ENCODE measurements at regions not wholly inside any gene's neighbourhood (a gene's known extent, or its start where the extent isn't known, plus 50 kb on each side); places are given as distances from the start of the nearest gene placed in this dataset.

- Histone ChIP-seq H3K4me1 (no peaks in the 10 kb centered on the region), H3K4me3 (no peak overlapping the region), H3K9me3 (no peaks in the 10 kb centered on the region), H3K36me3 (no peaks in the 10 kb centered on the region), H3K27ac (no peak overlapping the region), H3K27me3 (no peaks in the 10 kb centered on the region)
- TF ChIP-seq CTCF (IDR thresholded peaks at IDR 0.05) (no peak), POLR2A (IDR thresholded peaks at IDR 0.05) (no peak)
- no peak for DNase-seq
These were observed 660.5 kb upstream of the HS6ST1 start for GRCh38 chr2:128979182-128979581.

- no peak for TF ChIP-seq POLR2A (IDR thresholded peaks at IDR 0.05)
- no peak for TF ChIP-seq CTCF (IDR thresholded peaks at IDR 0.05)
- no peak for DNase-seq
These were observed 661.8 kb upstream of the HS6ST1 start for GRCh38 chr2:128980475-128980874.

GRCh38 chr2:128981353-128981752 is 662.7 kb upstream of the HS6ST1 start:
- Histone ChIP-seq H3K27me3 (no peaks in the 10 kb centered on the region), H3K36me3 (no peaks in the 10 kb centered on the region), H3K27ac (no peak overlapping the region), H3K9me3 (no peaks in the 10 kb centered on the region), H3K4me1 (no peaks in the 10 kb centered on the region), H3K4me3 (no peak overlapping the region)
- TF ChIP-seq CTCF (IDR thresholded peaks at IDR 0.05) (no peak), POLR2A (IDR thresholded peaks at IDR 0.05) (no peak)
- no peak for DNase-seq

More at GRCh38 chr2:128980475-128980874, 661.8 kb upstream of the HS6ST1 start:
- no peaks in the 10 kb centered on the region for H3K4me1 ChIP-seq
- H3K9me3 ChIP-seq = no peaks in the 10 kb centered on the region
- no peaks in the 10 kb centered on the region for H3K36me3 ChIP-seq
- no peaks in the 10 kb centered on the region for H3K27me3 ChIP-seq
- no peak overlapping the region for H3K4me3 ChIP-seq
- no peak overlapping the region for H3K27ac ChIP-seq

GRCh38 chr2:128982001-128982400 is 663.3 kb upstream of the HS6ST1 start:
- no peaks in the 10 kb centered on the region for H3K27me3 ChIP-seq
- H3K36me3 ChIP-seq = no peaks in the 10 kb centered on the region
- no peak for DNase-seq
- no peak overlapping the region for H3K4me3 ChIP-seq
- no peaks in the 10 kb centered on the region for H3K4me1 ChIP-seq
- H3K9me3 ChIP-seq = no peaks in the 10 kb centered on the region
- no peak overlapping the region for H3K27ac ChIP-seq
- TF ChIP-seq CTCF (IDR thresholded peaks at IDR 0.05) (no peak), POLR2A (IDR thresholded peaks at IDR 0.05) (no peak)

- no peaks in the 10 kb centered on the region for H3K27me3 ChIP-seq
These were observed 664.0 kb upstream of the HS6ST1 start for GRCh38 chr2:128982670-128983069.

More at GRCh38 chr2:128982670-128983069, 664.0 kb upstream of the HS6ST1 start:
- H3K4me1 ChIP-seq = no peaks in the 10 kb centered on the region
- TF ChIP-seq CTCF (IDR thresholded peaks at IDR 0.05) (no peak), POLR2A (IDR thresholded peaks at IDR 0.05) (no peak)
- no peak for DNase-seq
- H3K9me3 ChIP-seq = no peaks in the 10 kb centered on the region
- H3K36me3 ChIP-seq = no peaks in the 10 kb centered on the region
- no peak overlapping the region for H3K27ac ChIP-seq
- no peak overlapping the region for H3K4me3 ChIP-seq

Data from Peyer's patch (tissue), 4 donors.